Epithelial cell of proximal tubule (primary cell): ENCODE measurements at regions not wholly inside any gene's neighbourhood (a gene's known extent, or its start where the extent isn't known, plus 50 kb on each side); places are given as distances from the start of the nearest gene placed in this dataset.

ENCODE experiments used
- DNase-seq: peaks from one replicate; pipeline ENCODE4 v3.0.0-alpha.2; 2011; ENCODE audit warnings: low read depth
- H3K4me3 ChIP-seq: 2 replicates; pipeline ENCODE4 v1.5.1; 2011; ENCODE audit warnings: low read depth, mild to moderate bottlenecking, low read length
- TF ChIP-seq, protein P1 (sequence below): conservative IDR thresholded peaks from 2 replicates; pipeline ENCODE4 v1.5.1; 2012; ENCODE audit warnings: low read depth, mild to moderate bottlenecking, low read length

DNA sequence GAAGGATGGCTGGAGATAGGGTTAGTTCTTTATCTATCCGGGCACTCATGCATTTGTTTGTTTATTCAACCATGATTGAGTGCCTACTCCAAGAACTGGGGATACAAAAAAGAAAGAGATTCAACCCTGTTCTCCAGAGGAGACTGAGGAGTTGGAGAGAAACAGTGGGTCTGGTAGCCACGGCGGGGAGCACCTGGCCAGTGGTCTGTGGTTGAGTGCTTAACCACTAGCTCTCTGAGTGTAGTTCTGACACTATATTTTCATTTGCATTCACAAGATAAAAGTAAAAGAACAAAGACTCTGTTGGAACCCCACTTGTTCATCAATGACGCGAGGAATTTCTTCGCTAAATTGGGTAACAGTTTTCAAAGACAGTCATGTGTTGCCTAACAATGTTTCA lies 295.5 kb upstream of the MSX2 start:
- no peak for DNase-seq
- TF ChIP-seq, protein P1, sequence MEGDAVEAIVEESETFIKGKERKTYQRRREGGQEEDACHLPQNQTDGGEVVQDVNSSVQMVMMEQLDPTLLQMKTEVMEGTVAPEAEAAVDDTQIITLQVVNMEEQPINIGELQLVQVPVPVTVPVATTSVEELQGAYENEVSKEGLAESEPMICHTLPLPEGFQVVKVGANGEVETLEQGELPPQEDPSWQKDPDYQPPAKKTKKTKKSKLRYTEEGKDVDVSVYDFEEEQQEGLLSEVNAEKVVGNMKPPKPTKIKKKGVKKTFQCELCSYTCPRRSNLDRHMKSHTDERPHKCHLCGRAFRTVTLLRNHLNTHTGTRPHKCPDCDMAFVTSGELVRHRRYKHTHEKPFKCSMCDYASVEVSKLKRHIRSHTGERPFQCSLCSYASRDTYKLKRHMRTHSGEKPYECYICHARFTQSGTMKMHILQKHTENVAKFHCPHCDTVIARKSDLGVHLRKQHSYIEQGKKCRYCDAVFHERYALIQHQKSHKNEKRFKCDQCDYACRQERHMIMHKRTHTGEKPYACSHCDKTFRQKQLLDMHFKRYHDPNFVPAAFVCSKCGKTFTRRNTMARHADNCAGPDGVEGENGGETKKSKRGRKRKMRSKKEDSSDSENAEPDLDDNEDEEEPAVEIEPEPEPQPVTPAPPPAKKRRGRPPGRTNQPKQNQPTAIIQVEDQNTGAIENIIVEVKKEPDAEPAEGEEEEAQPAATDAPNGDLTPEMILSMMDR: no peak
- H3K4me3 ChIP-seq: no peak overlapping the region

DNA sequence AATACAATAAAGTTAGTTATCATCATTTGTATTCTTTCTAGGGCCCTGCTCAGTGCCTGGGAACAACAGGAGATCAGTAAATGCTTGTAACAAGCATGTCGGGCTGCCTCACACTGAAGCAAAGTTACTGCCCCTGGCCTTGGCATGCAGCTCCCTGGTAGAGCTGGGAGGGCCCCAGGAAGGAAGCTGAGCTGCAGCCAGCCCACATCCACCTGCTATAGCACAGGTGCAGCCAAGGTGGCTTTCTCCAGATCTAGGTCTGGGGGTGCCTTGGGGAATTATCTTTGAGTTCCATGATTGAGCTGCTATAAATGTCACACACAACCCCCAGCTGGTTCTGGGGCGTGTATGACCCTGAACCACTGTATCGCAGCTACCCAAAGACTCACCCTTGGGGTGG lies 293.4 kb upstream of the MSX2 start:
- H3K4me3 ChIP-seq: no peak overlapping the region
- DNase-seq: no peak
- TF ChIP-seq, protein P1: no peak

DNA sequence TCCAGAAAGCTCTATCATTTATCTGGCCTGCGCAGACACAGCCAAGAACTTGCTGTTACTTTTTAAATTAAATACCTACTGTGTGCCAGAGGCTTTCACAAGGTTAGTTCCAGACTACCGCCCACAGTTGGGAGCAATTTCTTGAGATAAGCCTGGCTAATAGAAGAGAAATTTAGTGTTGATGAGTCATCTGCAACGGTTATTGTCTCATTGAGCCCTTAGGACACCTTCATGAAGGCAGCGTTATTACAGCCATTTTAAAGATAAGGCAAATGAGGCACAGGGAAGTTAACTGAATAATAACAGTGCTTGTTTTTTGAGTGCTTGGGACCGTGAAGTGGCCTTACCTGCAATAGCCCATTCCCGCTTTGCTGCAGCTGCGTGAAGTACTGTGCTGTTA lies 292.9 kb upstream of the MSX2 start:
- TF ChIP-seq, protein P1: no peak
- DNase-seq: no peak
- no peak overlapping the region for H3K4me3 ChIP-seq

DNA sequence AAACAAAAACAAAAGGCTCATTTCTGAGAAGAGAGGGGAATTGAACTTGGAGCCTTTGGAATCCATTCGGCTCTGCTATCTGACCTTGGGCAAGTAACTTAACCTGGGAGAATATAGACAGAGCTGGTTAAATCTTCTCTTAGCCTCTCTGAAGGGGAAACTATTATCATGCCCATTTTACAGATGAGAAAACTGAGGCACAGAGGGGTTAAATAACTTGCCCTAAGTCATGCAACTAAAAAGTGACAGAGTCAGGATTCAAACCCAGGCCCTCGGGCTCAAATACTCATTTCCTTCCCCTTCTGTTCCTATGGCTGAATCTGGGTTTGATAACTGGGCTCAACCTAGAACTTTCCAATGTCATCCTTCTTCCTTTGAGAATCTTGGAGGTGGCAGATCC lies 291.3 kb upstream of the MSX2 start:
- no peak for DNase-seq
- no peak overlapping the region for H3K4me3 ChIP-seq
- TF ChIP-seq, protein P1: no peak

DNA sequence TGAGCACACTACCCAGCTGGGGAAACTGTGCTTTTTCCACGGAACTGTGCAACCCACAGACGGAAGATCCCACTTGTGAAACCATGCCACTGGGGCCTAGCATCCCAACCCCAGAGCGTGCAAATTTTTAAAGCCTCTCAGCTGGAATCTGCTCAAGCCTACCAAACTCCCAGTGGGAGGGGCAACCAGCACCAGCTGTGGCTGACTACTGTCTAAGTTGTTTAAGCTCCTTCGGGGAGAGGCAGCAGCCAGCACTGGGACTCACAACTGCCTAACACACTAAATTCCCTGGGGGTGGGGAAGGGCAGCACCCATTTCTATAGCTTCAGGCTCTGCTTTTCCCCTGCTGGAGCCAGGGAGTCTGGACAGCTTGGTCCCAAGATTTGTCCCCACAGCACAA lies 287.6 kb upstream of the MSX2 start:
- H3K4me3 ChIP-seq: no peak overlapping the region
- TF ChIP-seq, protein P1: no peak
- no peak for DNase-seq

DNA sequence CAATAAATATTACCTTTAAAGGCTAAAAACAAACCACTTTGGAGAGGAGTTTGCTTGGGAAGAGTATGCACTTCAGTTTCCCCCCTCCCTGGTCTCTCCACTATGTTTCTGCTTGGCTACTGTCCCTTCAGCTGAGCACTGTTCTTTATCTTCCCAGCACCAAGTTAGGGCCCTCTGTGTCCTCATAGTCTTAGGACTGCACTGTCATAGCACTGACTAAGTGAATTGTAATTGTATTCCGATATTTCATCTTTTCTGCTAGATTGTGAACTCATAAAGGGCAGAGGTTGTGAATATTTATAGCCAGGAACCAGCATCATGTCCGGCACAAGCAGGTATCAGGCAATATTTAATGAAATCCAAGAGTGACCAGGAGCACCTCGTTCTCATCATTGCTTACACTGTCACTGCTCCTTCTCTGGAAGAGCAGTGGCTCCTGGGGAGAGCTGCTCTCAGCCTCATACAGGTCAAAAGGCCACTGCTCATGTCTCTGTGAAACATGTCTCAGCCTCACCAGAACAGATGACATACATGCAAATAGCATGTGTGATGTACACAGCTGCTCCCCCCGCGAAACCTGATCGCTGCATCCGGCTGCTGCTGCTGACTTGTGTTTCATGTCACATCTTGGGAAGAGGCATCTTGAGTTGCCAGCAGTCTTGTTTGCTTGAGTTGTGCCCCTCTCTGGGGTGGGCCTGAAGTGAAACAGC lies 279.7 kb upstream of the MSX2 start:
- no peak overlapping the region for H3K4me3 ChIP-seq
- TF ChIP-seq, protein P1: no peak
- no peak for DNase-seq

DNA sequence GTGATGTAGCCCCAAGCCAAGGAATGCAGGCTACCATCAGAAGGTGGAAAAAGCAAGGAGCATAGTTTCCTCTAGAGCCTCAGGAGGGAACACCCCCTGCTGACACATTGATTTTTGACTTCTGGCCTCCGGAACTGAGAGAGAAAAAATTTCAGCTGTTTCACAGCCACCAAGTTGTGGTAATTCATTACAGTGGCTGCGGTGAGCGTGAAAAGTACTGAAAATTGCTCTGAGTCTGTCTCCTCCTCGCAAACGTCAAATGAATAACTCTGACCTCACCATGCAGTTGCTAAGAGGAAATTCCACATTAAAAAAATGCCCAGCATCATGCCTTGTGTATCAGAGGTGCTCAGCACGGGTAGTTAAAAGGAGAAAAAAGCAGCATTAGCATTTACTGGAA lies 277.9 kb upstream of the MSX2 start:
- TF ChIP-seq, protein P1: no peak
- H3K4me3 ChIP-seq: no peak overlapping the region

More for the DNA sequence above, 277.9 kb upstream of the MSX2 start:
- no peak for DNase-seq
